GM18499 (cell line): ENCODE measurements at regions not wholly inside any gene's neighbourhood (a gene's known extent, or its start where the extent isn't known, plus 50 kb on each side); places are given as distances from the start of the nearest gene placed in this dataset.
A peak's percentile ranks its signal among the peaks of the same experiment; 100 is the strongest.
"Not testable (repeated sequence)": the region's sequence is repeated elsewhere in the genome, so short reads cannot be mapped to it uniquely, and the experiment has no call there.

Experiments
- ATAC-seq: cut with Tn5 transposase; IDR thresholded peaks from one replicate; pipeline ENCODE4 v1.9.1; 2021; ENCODE audit warnings: moderate number of reproducible peaks; ENCODE audit not compliant: insufficient read depth, unreplicated experiment

GRCh38 chr7:113030489-113030888 lies 56.1 kb downstream of the GPR85 start:
- no peak for ATAC-seq

GRCh38 chr7:113026941-113027340 lies 59.7 kb downstream of the GPR85 start:
- ATAC-seq, result no peak

- not testable (repeated sequence) for ATAC-seq
These were observed 69.3 kb downstream of the GPR85 start for GRCh38 chr7:113017144-113017857.

- ATAC-seq, result no peak
These were observed 71.5 kb downstream of the GPR85 start for GRCh38 chr7:113015034-113015645.

GRCh38 chr7:113013761-113014449 lies 72.7 kb downstream of the GPR85 start:
- no peak for ATAC-seq

GRCh38 chr7:113012862-113013261 lies 73.8 kb downstream of the GPR85 start:
- ATAC-seq, result not testable (repeated sequence)

- ATAC-seq, result no peak
These were observed 76.2 kb downstream of the GPR85 start for GRCh38 chr7:113010377-113010776.

GRCh38 chr7:113008755-113009154 lies 77.9 kb downstream of the GPR85 start:
- ATAC-seq, result no peak

GRCh38 chr7:113004726-113005454 lies 81.7 kb downstream of the GPR85 start:
- ATAC-seq, result no peak

GRCh38 chr7:113000316-113001020 lies 86.2 kb downstream of the GPR85 start:
- peak; percentile 90 for ATAC-seq

- no peak for ATAC-seq
These were observed 88.8 kb downstream of the GPR85 start for GRCh38 chr7:112997831-112998230.

- no peak for ATAC-seq
These were observed 90.2 kb downstream of the GPR85 start for GRCh38 chr7:112996331-112996871.

GRCh38 chr7:112995059-112995824 lies 91.4 kb downstream of the GPR85 start:
- ATAC-seq, result no peak

- no peak for ATAC-seq
These were observed 92.0 kb downstream of the GPR85 start for GRCh38 chr7:112994656-112995055.

- no peak for ATAC-seq
These were observed 96.0 kb downstream of the GPR85 start for GRCh38 chr7:112990624-112991023.

GRCh38 chr7:112989531-112989930 lies 97.1 kb downstream of the GPR85 start:
- no peak for ATAC-seq

- no peak for ATAC-seq
These were observed 99.5 kb downstream of the GPR85 start for GRCh38 chr7:112987171-112987570.

- no peak for ATAC-seq
These were observed 100.2 kb downstream of the GPR85 start for GRCh38 chr7:112986256-112987031.
